KBM-7 (cell line): ENCODE measurements at regions not wholly inside any gene's neighbourhood (a gene's known extent, or its start where the extent isn't known, plus 50 kb on each side); places are given as distances from the start of the nearest gene placed in this dataset.
"Not testable (repeated sequence)": the region's sequence is repeated elsewhere in the genome, so short reads cannot be mapped to it uniquely, and the experiment has no call there.

ENCODE experiments used
- DNase-seq: peaks from one replicate; pipeline ENCODE4 v3.0.0-alpha.2; 2015
- in situ Hi-C: fragments of 300-500 bp; cut with MboI; formaldehyde crosslinking; loops from 2 replicates; pipeline ENCODE4 v1.14.3; 2020; ENCODE audit warnings: low sequenced_read_pairs, low pct_unique_long_range_greater_than_20kb, mixed read lengths

- in situ Hi-C loops, DNase-seq: not testable (repeated sequence)
These were observed 92.9 kb downstream of the TMEM121 start for GRCh38 chr14:105619324-105619723.

GRCh38 chr14:105620178-105620864 is 93.9 kb downstream of the TMEM121 start:
- DNase-seq, in situ Hi-C loops: not testable (repeated sequence)

GRCh38 chr14:105620865-105621471 is 94.6 kb downstream of the TMEM121 start:
- DNase-seq, in situ Hi-C loops: not testable (repeated sequence)

- DNase-seq, in situ Hi-C loops: not testable (repeated sequence)
These were observed 95.3 kb downstream of the TMEM121 start for GRCh38 chr14:105621479-105622328.

- in situ Hi-C loops, result no loop called here
- no peak for DNase-seq
These were observed 96.1 kb downstream of the TMEM121 start for GRCh38 chr14:105622329-105622955.

- DNase-seq, in situ Hi-C loops: not testable (repeated sequence)
These were observed 96.8 kb downstream of the TMEM121 start for GRCh38 chr14:105623178-105623577.

GRCh38 chr14:105624346-105624745 is 98.0 kb downstream of the TMEM121 start:
- DNase-seq, in situ Hi-C loops: not testable (repeated sequence)

GRCh38 chr14:105624749-105625434 is 98.5 kb downstream of the TMEM121 start:
- DNase-seq, in situ Hi-C loops: not testable (repeated sequence)

- DNase-seq, in situ Hi-C loops: not testable (repeated sequence)
These were observed 99.1 kb downstream of the TMEM121 start for GRCh38 chr14:105625448-105625847.

- in situ Hi-C loops, DNase-seq: not testable (repeated sequence)
These were observed 99.7 kb downstream of the TMEM121 start for GRCh38 chr14:105626111-105626510.

GRCh38 chr14:105626651-105627050 is 100.3 kb downstream of the TMEM121 start:
- DNase-seq, in situ Hi-C loops: not testable (repeated sequence)

- in situ Hi-C loops, DNase-seq: not testable (repeated sequence)
These were observed 100.9 kb downstream of the TMEM121 start for GRCh38 chr14:105627287-105627686.

- no peak for DNase-seq
- in situ Hi-C loops, result no loop called here
These were observed 101.3 kb downstream of the TMEM121 start for GRCh38 chr14:105627701-105628100.

GRCh38 chr14:105628126-105628525 is 101.7 kb downstream of the TMEM121 start:
- DNase-seq, in situ Hi-C loops: not testable (repeated sequence)

- in situ Hi-C loops, DNase-seq: not testable (repeated sequence)
These were observed 102.2 kb downstream of the TMEM121 start for GRCh38 chr14:105628531-105629067.

GRCh38 chr14:105629091-105629885 is 102.9 kb downstream of the TMEM121 start:
- DNase-seq, in situ Hi-C loops: not testable (repeated sequence)

GRCh38 chr14:105629886-105630215 is 103.5 kb downstream of the TMEM121 start:
- in situ Hi-C loops, result no loop called here

More at GRCh38 chr14:105629886-105630215, 103.5 kb downstream of the TMEM121 start:
- no peak for DNase-seq
